Activated T-cell treated with anti-CD3 and anti-CD28 coated beads, Interleukin-2, amount 50 U/mL, for 4 hours (primary cell): ENCODE measurements at regions not wholly inside any gene's neighbourhood (a gene's known extent, or its start where the extent isn't known, plus 50 kb on each side); places are given as distances from the start of the nearest gene placed in this dataset.
"Not testable (repeated sequence)": the region's sequence is repeated elsewhere in the genome, so short reads cannot be mapped to it uniquely, and the experiment has no call there.

ENCODE experiments used
- ATAC-seq, 2 donors: fragments of 200-7000 bp; cut with Tn5 transposase; one replicate each; pipeline ENCODE4 v1.10.0; 2021
- DNase-seq: peaks from one replicate; pipeline ENCODE4 v3.0.0-alpha.2; 2020
- H3K27me3 Mint-ChIP-seq: one replicate; pipeline ENCODE4 v1.8.0; 2021; ENCODE audit warnings: low read depth, mixed read lengths
- H3K36me3 Mint-ChIP-seq: one replicate; pipeline ENCODE4 v1.8.0; 2022; ENCODE audit warnings: mixed read lengths; ENCODE audit not compliant: insufficient read depth
- H3K4me1 Mint-ChIP-seq: one replicate; pipeline ENCODE4 v1.8.0; 2021; ENCODE audit warnings: low read depth, mixed read lengths
- H3K4me3 Mint-ChIP-seq: one replicate; pipeline ENCODE4 v1.8.0; 2021; ENCODE audit warnings: mild to moderate bottlenecking, moderate library complexity, mixed read lengths
- H3K9me3 Mint-ChIP-seq: one replicate; pipeline ENCODE4 v1.8.0; 2021; ENCODE audit warnings: mixed read lengths

GRCh38 chr1:94301186-94301585 lies 63.8 kb upstream of the ARHGAP29 start:
- ATAC-seq (no peak), DNase-seq (no peak)
- H3K36me3 Mint-ChIP-seq, result no peaks in the 10 kb centered on the region
- no peak overlapping the region for H3K4me3 Mint-ChIP-seq
- H3K4me1 Mint-ChIP-seq, result no peaks in the 10 kb centered on the region
- H3K27me3 Mint-ChIP-seq, result peaks cover 10% of the 10 kb centered on the region
- H3K9me3 Mint-ChIP-seq, result no peaks in the 10 kb centered on the region

- peaks cover 10% of the 10 kb centered on the region for H3K27me3 Mint-ChIP-seq
- no peak for DNase-seq
- H3K9me3 Mint-ChIP-seq, result no peaks in the 10 kb centered on the region
- H3K36me3 Mint-ChIP-seq, result no peaks in the 10 kb centered on the region
- ATAC-seq, result no peak
- H3K4me1 Mint-ChIP-seq, result no peaks in the 10 kb centered on the region
- H3K4me3 Mint-ChIP-seq, result no peak overlapping the region
Measured at GRCh38 chr1:94300731-94301130, 63.3 kb upstream of the ARHGAP29 start.

- Mint-ChIP-seq H3K9me3 (no peaks in the 10 kb centered on the region), H3K27me3 (peaks cover 10% of the 10 kb centered on the region), H3K4me3 (no peak overlapping the region), H3K36me3 (no peaks in the 10 kb centered on the region), H3K4me1 (no peaks in the 10 kb centered on the region)
- DNase-seq (no peak), ATAC-seq (no peak)
Measured at GRCh38 chr1:94299627-94300553, 62.5 kb upstream of the ARHGAP29 start.

GRCh38 chr1:94298861-94299260 lies 61.5 kb upstream of the ARHGAP29 start:
- no peaks in the 10 kb centered on the region for H3K4me1 Mint-ChIP-seq
- peaks cover 11% of the 10 kb centered on the region for H3K27me3 Mint-ChIP-seq
- H3K4me3 Mint-ChIP-seq, result no peak overlapping the region
- H3K36me3 Mint-ChIP-seq, result no peaks in the 10 kb centered on the region
- ATAC-seq, result no peak
- no peak for DNase-seq
- H3K9me3 Mint-ChIP-seq, result no peaks in the 10 kb centered on the region

DNA sequence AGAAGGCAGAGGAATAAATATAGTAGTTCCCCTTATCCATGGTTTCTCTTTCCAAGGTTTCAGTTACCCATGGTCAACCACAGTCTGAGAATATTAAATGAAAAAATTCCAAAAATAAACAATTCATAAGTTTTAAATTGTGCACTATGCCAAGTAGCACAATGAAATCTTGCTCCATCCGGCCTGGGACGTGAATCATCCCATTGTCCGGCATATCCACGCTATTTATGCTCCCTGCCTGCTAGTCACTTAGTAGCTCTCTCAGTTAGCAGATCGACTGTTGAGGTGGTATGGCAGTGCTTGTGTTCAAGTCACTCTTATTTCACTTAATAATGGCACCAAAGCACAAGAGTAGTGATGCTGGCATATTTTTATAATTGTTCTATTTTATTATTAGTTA lies 58.6 kb upstream of the ARHGAP29 start:
- Mint-ChIP-seq H3K4me3 (no peak overlapping the region), H3K9me3 (no peaks in the 10 kb centered on the region), H3K27me3 (peaks cover 23% of the 10 kb centered on the region), H3K4me1 (no peaks in the 10 kb centered on the region), H3K36me3 (no peaks in the 10 kb centered on the region)
- ATAC-seq (no peak), DNase-seq (no peak)

DNA sequence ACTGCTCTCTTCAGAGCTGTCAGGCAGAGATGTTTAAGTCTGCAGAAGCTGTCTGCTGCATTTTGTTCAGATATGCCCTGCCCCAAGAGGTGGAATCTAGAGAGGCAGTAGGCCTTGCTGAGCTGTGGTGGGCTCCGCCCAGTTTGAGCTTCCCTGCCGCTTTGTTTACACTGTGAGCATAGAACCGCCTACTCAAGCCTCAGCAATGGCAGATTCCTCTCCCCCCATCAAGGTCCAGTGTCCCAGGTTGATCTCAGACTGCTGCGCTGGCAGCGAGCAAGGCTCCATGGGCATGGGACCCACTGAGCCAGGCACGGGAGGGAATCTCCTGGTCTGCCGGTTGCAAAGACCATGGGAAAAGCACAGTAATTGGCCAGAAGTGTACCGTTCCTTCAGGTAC lies 55.6 kb upstream of the ARHGAP29 start:
- H3K4me3 Mint-ChIP-seq, H3K36me3 Mint-ChIP-seq, DNase-seq, H3K9me3 Mint-ChIP-seq, ATAC-seq, H3K4me1 Mint-ChIP-seq: not testable (repeated sequence)
- peaks cover 37% of the 10 kb centered on the region for H3K27me3 Mint-ChIP-seq

DNA sequence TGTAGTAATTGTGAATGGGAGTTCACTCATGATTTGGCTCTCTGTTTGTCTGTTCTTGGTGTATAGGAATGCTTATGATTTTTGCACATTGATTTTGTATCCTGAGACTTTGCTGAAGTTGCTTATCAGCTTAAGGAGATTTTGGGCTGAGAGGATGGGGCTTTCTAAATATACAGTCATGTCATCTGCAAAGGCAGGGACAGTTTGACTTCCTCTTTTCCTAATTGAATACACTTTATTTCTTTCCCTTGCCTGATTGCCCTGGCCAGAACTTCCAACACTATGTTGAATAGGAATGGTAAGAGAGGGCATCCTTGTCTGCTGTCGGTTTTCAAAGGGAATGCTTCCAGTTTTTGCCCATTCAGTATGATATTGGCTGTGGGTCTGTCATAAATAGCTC lies 51.9 kb upstream of the ARHGAP29 start:
- peaks cover 42% of the 10 kb centered on the region for H3K27me3 Mint-ChIP-seq
- not testable (repeated sequence) for ATAC-seq, H3K9me3 Mint-ChIP-seq, H3K4me3 Mint-ChIP-seq, DNase-seq, H3K36me3 Mint-ChIP-seq, H3K4me1 Mint-ChIP-seq
